Head of caudate nucleus (tissue), 42 donors: ENCODE measurements at regions not wholly inside any gene's neighbourhood (a gene's known extent, or its start where the extent isn't known, plus 50 kb on each side); places are given as distances from the start of the nearest gene placed in this dataset.
A peak's percentile ranks its signal among the peaks of the same experiment; 100 is the strongest.
"Not testable (repeated sequence)": the region's sequence is repeated elsewhere in the genome, so short reads cannot be mapped to it uniquely, and the experiment has no call there.

ENCODE experiments used
- DNase-seq, 42 donors: peaks; one replicate each; pipeline versions ENCODE4 v3.0.0 to v3.0.0-alpha.2; 2020 to 2021; ENCODE audit warnings: mixed read lengths in 7 of 42
- intact Hi-C: fragments of 100-400 bp; cut with DNase I; formaldehyde crosslinking; loops from one replicate; pipeline ENCODE4 v1.15.0; 2022

GRCh38 chr9:41839786-41840185 lies 289.4 kb downstream of the CNTNAP3B start:
- intact Hi-C loops, DNase-seq: not testable (repeated sequence)

- DNase-seq, intact Hi-C loops: not testable (repeated sequence)
Observed at GRCh38 chr9:41838953-41839352, 290.3 kb downstream of the CNTNAP3B start.

- DNase-seq, intact Hi-C loops: not testable (repeated sequence)
Observed at GRCh38 chr9:41838562-41838851, 290.7 kb downstream of the CNTNAP3B start.

GRCh38 chr9:41837684-41838561 lies 291.3 kb downstream of the CNTNAP3B start:
- intact Hi-C loops, DNase-seq: not testable (repeated sequence)

- intact Hi-C loops = not testable (repeated sequence)
Observed at GRCh38 chr9:41833108-41833507, 296.1 kb downstream of the CNTNAP3B start.

GRCh38 chr9:41824723-41825122 lies 304.5 kb downstream of the CNTNAP3B start:
- DNase-seq, intact Hi-C loops: not testable (repeated sequence)

More at GRCh38 chr9:41833108-41833507, 296.1 kb downstream of the CNTNAP3B start:
- DNase-seq = not testable (repeated sequence)

GRCh38 chr9:41802706-41803105 lies 326.5 kb downstream of the CNTNAP3B start:
- DNase-seq, intact Hi-C loops: not testable (repeated sequence)

GRCh38 chr9:41798684-41799083 lies 330.5 kb downstream of the CNTNAP3B start:
- DNase-seq, intact Hi-C loops: not testable (repeated sequence)

- DNase-seq, intact Hi-C loops: not testable (repeated sequence)
Observed at GRCh38 chr9:41790719-41791363, 338.4 kb downstream of the CNTNAP3B start.

GRCh38 chr9:41790007-41790406 lies 339.2 kb downstream of the CNTNAP3B start:
- DNase-seq, intact Hi-C loops: not testable (repeated sequence)

- intact Hi-C loops, DNase-seq: not testable (repeated sequence)
Observed at GRCh38 chr9:41789387-41789786, 339.8 kb downstream of the CNTNAP3B start.

GRCh38 chr9:41787951-41788350 lies 341.3 kb downstream of the CNTNAP3B start:
- not testable (repeated sequence) for DNase-seq

GRCh38 chr9:41787270-41787669 lies 342.0 kb downstream of the CNTNAP3B start:
- intact Hi-C loops, DNase-seq: not testable (repeated sequence)

More at GRCh38 chr9:41787951-41788350, 341.3 kb downstream of the CNTNAP3B start:
- intact Hi-C loops = not testable (repeated sequence)

- DNase-seq = not testable (repeated sequence)
Observed at GRCh38 chr9:41784006-41784405, 345.2 kb downstream of the CNTNAP3B start.

GRCh38 chr9:41783070-41783810 lies 346.0 kb downstream of the CNTNAP3B start:
- intact Hi-C loops, DNase-seq: not testable (repeated sequence)

More at GRCh38 chr9:41784006-41784405, 345.2 kb downstream of the CNTNAP3B start:
- intact Hi-C loops = not testable (repeated sequence)

- intact Hi-C loops, DNase-seq: not testable (repeated sequence)
Observed at GRCh38 chr9:41781899-41782298, 347.3 kb downstream of the CNTNAP3B start.

GRCh38 chr9:41779897-41780406 lies 349.3 kb downstream of the CNTNAP3B start:
- peak in 1 of 42 donors; percentile 16 for DNase-seq
- intact Hi-C loops = not testable (repeated sequence)

- intact Hi-C loops, DNase-seq: not testable (repeated sequence)
Observed at GRCh38 chr9:41779192-41779591, 350.0 kb downstream of the CNTNAP3B start.

GRCh38 chr9:41778535-41779071 lies 350.6 kb downstream of the CNTNAP3B start:
- DNase-seq, intact Hi-C loops: not testable (repeated sequence)
